Inflammatory macrophage treated with lipopolysaccharide for 1 hour (primary cell): ENCODE measurements at regions not wholly inside any gene's neighbourhood (a gene's known extent, or its start where the extent isn't known, plus 50 kb on each side); places are given as distances from the start of the nearest gene placed in this dataset.
"Not testable (repeated sequence)": the region's sequence is repeated elsewhere in the genome, so short reads cannot be mapped to it uniquely, and the experiment has no call there.

ENCODE experiments used
- DNase-seq, 2 donors: peaks; one replicate each; pipeline ENCODE4 v3.0.0-alpha.2; 2020 to 2022

DNA sequence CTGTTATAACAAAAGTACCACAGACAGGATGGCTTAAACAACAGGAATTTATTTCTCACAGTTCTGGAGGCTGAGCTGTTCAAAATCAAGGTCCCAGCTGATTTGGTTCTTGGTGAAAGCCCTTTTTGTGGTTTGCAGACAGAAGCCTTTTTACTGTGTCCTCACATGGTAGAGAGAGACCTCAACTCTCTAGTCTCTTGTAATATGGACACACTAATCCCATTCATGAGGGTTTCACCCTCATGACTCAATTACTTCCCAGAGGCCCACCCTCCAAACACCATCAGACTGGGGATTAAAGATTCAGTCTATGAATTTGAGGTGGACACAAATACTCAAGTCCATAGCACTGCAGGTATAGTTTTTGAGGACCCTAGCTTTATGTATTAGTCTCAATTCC is 97.3 kb upstream of the WIPF3 start:
- not testable (repeated sequence) for DNase-seq

DNA sequence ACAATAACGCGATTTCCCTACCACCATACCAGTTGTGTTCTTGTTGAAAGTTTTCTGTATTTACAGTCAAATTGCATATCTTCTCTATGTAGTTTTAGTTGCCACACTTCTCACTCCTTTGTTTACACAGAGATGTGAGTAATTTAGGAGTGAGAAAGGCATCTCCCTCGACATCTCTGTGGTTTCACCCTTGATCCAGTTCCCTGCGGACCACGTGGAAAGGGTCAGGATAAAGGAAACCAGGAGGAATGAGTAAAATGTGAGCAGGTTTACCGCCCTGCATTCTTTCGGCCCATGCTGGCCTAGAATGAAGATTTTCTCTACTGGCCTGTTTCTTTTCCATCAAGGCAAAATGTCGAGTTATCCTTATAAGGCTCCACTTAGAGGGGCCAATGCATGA is 83.2 kb upstream of the WIPF3 start:
- not testable (repeated sequence) for DNase-seq

DNA sequence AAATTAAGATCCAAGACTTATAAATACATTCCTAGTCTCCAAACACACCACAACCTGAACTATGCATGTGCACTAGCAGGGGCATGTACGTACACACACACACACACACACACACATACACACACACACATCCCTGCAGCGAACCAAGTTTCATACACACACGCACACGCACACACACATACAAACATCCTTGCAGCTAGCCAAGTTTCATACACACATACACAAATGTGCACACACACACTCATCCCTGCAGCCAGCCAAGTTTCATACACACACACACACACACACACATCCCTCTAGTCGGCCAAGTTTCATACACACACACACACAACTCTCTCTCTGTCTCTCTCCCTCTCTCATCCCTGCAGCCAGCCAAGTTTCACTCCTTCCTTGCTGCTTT is 82.7 kb upstream of the WIPF3 start:
- no peak for DNase-seq

DNA sequence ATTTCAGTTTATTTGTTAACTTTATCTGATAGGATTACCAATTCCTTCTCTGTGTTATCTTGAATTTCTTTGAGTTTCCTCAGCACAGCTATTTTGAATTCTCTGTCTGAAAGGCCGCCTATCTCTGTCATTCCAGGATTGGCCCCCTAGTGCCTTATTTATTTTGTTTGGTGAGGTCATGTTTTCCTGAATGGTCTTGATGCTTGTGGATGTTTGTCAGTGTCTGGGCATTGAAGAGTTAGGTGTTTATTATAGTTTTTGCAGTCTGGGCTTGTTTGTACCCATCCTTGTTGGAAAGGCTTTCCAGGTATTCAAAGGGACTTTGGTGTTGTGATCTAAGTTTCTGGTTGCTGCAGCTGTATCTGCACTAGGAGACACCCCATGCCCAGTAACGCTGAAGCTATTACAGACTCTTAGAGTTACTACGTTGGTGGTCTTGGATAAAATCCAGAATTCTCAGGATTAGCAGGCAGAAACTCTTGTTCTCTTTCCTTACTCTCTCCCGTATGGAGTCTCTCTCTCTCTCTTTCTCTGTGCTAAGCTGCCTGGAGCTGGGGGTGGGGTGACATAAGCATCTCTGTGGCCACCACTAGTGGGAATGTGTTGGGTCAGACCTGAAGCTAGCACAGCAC is 76.7 kb upstream of the WIPF3 start:
- not testable (repeated sequence) for DNase-seq

DNA sequence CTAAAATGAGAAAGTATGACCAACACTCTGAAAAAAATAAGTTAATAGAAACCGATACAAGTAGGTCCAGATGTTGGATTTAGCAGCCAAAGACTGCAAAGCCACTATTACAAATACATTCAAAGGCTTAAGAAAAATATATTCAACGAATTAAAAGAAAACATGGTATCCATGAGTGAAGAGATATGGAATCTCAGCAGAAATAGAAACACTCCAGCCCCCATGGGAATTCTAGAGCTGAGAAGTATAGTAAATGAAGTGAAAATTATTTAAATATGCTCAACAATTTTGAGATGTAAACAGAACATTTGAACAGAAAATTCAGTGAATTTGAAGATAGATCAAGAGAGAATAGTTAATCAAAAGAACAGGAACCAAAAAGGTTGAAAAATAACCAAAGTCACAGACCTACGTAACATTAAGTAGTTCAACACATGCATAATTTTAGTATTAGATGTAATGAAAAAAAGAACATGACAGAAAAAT is 72.0 kb upstream of the WIPF3 start:
- DNase-seq = no peak

DNA sequence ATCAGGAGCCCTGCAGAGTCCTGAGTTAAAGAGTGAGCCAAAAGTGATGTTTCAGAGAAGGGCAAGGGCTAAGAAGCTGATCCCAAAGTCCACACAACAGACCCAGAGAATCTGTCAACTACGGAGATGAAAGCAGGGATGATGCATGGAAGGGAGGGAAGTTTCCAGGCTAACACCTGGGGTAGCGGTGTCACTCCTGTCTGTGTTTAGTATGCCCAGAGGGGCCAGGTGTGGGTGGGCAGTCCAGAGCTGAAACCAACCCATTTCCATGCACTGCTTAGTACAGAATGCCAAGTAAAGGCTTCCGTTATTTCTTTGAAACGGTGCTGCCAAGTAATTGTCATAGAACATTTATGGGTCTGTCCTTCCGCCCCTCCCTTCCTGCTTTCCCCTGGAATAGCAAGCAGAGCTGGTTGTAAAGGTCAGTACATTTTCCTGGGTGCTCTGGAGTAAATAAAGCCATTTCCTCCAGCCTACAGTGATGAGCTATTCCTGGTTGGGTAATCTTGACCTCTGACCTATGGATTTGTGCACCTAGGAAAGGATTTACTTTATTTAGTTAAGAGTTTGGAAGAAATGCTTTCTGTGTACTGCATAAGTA is 58.6 kb upstream of the WIPF3 start:
- DNase-seq = not testable (repeated sequence)

DNA sequence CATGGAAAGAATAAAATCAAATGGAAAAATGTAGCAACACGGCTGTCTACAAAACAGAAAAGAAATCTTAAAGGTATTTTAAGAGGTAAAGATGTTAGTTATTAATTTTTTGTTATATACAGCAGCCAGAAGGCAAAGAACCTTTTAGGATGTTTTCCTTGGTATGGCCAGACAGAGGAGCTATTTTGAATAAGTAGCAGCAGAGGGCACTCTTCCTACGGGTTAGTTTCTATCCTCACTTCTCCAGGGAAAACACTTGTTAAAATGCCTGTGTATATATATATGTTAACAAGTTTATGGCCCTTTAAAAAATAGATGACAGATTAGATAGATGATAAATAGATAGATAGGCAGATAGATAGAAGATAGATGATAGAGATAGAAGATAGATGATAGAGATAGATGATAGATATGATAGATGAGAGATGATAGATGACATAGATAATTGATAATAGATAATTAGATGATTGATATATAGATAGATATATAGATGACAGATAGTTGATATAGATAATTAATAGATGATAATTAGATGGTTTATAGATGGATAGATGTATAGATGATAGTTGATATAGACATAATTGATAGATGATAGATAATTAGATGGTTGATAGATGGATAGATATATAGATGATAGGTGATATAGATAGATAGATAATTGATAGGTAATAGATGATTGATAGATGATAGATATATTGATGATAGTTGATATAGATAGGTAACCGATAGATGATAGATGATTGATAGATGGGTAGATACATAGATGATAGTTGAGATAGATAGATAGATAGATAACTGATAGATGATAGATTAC is 57.8 kb upstream of the WIPF3 start:
- peak; percentile 9 to 50 for DNase-seq

DNA sequence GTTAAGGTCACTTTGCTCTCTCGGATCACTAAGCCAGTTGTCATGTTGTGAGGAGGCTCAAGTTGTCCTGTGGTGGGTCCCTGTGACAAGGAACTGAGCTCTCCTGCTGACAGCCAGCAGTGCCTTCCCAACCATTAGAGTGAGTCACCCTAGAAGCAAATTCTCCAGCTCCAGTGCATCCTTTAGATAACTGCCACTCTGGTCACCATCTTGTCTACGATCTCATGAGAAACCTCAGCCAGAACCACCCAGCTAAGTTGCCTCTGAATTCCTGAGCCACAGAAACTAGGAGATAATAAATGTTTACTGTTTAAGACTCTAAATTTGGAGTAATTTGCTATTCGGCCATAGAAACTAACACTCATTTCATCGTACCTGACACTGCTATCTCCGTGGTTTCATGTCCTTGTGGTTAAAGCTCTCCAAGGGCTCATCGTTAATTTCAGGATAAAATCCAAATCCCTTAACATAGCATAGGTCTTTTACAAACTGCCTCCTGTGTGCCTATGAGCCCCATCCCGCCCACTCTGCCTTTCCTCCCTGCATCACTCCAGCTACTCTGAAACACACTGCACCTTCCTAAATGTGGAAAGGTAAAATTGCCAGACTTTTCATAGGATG is 56.5 kb upstream of the WIPF3 start:
- no peak for DNase-seq

DNA sequence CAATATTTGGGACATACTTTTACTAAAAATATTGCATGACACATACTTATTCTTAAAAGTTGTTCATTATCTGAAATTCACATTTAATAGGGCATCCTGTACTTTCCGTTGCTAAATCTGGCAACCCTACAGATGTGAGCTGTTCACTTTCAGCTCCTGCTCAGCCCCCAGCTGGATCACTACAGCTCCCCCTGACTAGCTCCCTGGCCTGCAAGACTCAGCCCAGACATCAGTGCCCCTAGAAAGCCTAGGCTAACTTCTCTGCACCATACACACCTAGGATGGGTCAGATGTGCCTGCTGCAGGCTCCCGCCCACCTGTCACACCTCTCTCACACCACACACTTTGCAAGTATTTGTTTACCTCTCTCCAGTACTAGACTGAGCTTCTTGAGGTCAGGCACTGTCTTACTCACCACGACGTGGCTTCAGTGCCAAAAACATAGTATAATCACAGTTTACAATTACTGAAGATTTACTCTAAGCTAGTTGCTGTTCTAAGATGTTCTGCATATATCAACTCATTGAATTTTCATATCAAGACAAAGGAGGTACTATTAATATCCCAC is 55.9 kb upstream of the WIPF3 start:
- not testable (repeated sequence) for DNase-seq

DNA sequence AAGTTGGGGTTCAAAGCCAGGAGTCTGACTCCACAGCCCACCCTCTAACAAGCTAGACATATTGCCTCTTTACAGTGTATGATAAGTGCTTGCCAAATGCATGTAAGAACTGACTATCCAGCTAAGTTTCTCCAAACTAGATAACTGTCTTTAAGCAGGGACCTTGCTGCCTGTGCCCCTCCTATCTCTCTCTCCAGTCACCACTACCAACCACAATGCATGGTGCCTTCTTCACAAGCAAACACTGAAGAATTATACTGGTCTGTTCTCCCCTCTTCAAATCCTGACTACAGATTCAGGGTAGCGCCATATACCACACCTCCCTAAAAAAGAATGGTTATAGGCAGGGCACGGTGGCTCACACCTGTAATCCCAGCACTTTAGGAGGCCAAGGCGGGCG is 55.3 kb upstream of the WIPF3 start:
- DNase-seq = not testable (repeated sequence)

DNA sequence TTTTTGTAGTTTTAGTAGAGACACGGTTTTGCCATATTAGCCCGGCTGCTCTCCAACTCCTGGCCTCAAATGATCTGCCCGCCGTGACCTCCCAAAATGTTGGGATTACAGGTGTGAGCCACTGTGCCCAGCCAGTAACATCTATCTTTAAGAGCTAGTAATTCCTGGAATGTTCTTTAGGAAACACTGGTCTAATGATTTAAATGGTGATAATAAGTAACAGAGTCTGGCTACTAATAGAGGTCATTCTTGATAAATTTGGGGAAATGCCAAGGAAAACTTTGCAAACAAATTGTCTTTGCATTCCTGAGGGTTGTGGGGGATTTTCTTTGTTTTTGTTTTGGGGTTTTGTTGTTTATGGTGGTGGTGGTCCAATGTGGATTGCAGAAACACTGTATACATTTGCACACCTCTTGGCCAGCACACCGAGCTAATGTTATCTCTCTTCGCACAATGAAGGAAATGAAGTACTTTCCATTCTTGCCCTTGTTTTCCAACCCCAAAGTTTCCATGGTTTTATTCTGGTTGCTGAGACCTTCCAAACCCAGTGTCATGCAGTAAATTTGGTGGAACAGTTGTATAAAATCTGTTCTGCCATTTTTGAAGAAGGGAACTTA is 51.3 kb upstream of the WIPF3 start:
- DNase-seq = no peak
